IMR-90 (cell line): ENCODE measurements at regions not wholly inside any gene's neighbourhood (a gene's known extent, or its start where the extent isn't known, plus 50 kb on each side); places are given as distances from the start of the nearest gene placed in this dataset.
"Not testable (repeated sequence)": the region's sequence is repeated elsewhere in the genome, so short reads cannot be mapped to it uniquely, and the experiment has no call there.

Source experiments
- ATAC-seq: fragments of 200-7000 bp; cut with Tn5 transposase; 2 replicates; pipeline ENCODE4 v1.9.1; 2020; ENCODE audit warnings: low read depth, mild to moderate bottlenecking, moderate library complexity
- BruUV-seq: library from RNA; stranded (reverse); fragments of 400-500 nt; replicated peaks from 2 replicates; lab custom pipeline; 2021; lab: Mats Ljungman, UMichigan
- CTCF ChIA-PET: fragments of 300-600 bp; formaldehyde crosslinking; extraction: SDS; loops from one replicate; lab custom pipeline; 2021; ENCODE audit warnings: antibody characterized with exemption; lab: Yijun Ruan, JAX
- POLR2A ChIA-PET: fragments of 300-600 bp; sonication (Branson Sonifier 250); formaldehyde crosslinking; loops from one replicate; lab custom pipeline; 2022; ENCODE audit warnings: antibody characterized with exemption; ENCODE audit not compliant: unreplicated experiment; lab: Charles Lee
- DNase-seq: peaks from one replicate; pipeline ENCODE4 v3.0.0; 2013
- H2AFZ ChIP-seq: replicated peaks from 2 replicates; pipeline ENCODE3; 2013; ENCODE audit warnings: low read length, mild to moderate bottlenecking; ENCODE audit not compliant: poor library complexity
- H2AK5ac ChIP-seq: 2 replicates; pipeline ENCODE4 v1.6.1; 2013; ENCODE audit warnings: low read depth, low read length, inconsistent platforms
- H2AK9ac ChIP-seq: replicated peaks from 2 replicates; pipeline ENCODE3; 2013; ENCODE audit warnings: mild to moderate bottlenecking, low read depth, low read length, moderate library complexity; ENCODE audit not compliant: poor library complexity
- H2BK120ac ChIP-seq: 2 replicates; pipeline ENCODE4 v1.6.1; 2013; ENCODE audit warnings: low read depth, low read length, inconsistent platforms
- H2BK15ac ChIP-seq: 3 replicates; pipeline ENCODE4 v1.6.1; 2013; ENCODE audit warnings: low read depth, low read length, inconsistent platforms
- H2BK20ac ChIP-seq: 2 replicates; pipeline ENCODE4 v1.6.1; 2013; ENCODE audit warnings: low read depth, mild to moderate bottlenecking, inconsistent platforms, low read length, moderate library complexity
- H2BK5ac ChIP-seq: 2 replicates; pipeline ENCODE4 v1.6.1; 2013; ENCODE audit warnings: mild to moderate bottlenecking, low read depth, low read length, inconsistent platforms; ENCODE audit not compliant: poor library complexity, severe bottlenecking
- H3K14ac ChIP-seq: replicated peaks from 2 replicates; pipeline ENCODE4 v1.6.1; 2013; ENCODE audit warnings: low read depth, low read length, inconsistent platforms
- H3K18ac ChIP-seq: 2 replicates; pipeline ENCODE4 v1.6.1; 2013; ENCODE audit warnings: low read depth, low read length, control low read depth
- H3K23ac ChIP-seq: 2 replicates; pipeline ENCODE4 v1.6.1; 2013; ENCODE audit warnings: low read depth, low read length, inconsistent platforms
- H3K27ac ChIP-seq: 2 replicates; pipeline ENCODE4 v1.5.1; 2013; ENCODE audit warnings: mild to moderate bottlenecking, control low read depth, low read length; ENCODE audit not compliant: insufficient read depth
- H3K27me3 ChIP-seq: 2 replicates; pipeline ENCODE4 v1.6.1; 2013; ENCODE audit warnings: low read length; ENCODE audit not compliant: control insufficient read depth, insufficient read depth
- H3K36me3 ChIP-seq: 2 replicates; pipeline ENCODE4 v1.6.1; 2013; ENCODE audit warnings: low read length, mixed read lengths; ENCODE audit not compliant: control insufficient read depth, insufficient read depth
- H3K4ac ChIP-seq: 2 replicates; pipeline ENCODE4 v1.6.1; 2013; ENCODE audit warnings: low read depth, low read length, inconsistent platforms
- H3K4me1 ChIP-seq: 2 replicates; pipeline ENCODE4 v1.6.1; 2013; ENCODE audit warnings: low read length, mixed read lengths; ENCODE audit not compliant: control insufficient read depth, insufficient read depth
- H3K4me2 ChIP-seq: 2 replicates; pipeline ENCODE4 v1.6.1; 2013; ENCODE audit warnings: low read depth, mild to moderate bottlenecking, control low read depth, low read length, moderate library complexity
- H3K4me3 ChIP-seq: 2 replicates; pipeline ENCODE4 v1.5.1; 2013; ENCODE audit warnings: low read depth, mild to moderate bottlenecking, control low read depth, low read length, moderate library complexity; ENCODE audit not compliant: insufficient read depth
- H3K56ac ChIP-seq: 2 replicates; pipeline ENCODE4 v1.6.1; 2013; ENCODE audit warnings: low read length, inconsistent platforms; ENCODE audit not compliant: insufficient read depth; ENCODE audit errors: extremely low read depth
- H3K79me1 ChIP-seq, 2 experiments: 2 replicates each; pipeline ENCODE4 v1.6.1; 2013; ENCODE audit warnings: low read length in 2 of 2, inconsistent platforms in 1 of 2, low read depth in 1 of 2
- H3K9ac ChIP-seq: 2 replicates; pipeline ENCODE4 v1.6.1; 2013; ENCODE audit warnings: low read depth, low read length, control low read depth
- H3K9me1 ChIP-seq: 2 replicates; pipeline ENCODE4 v1.6.1; 2013; ENCODE audit warnings: low read length, inconsistent platforms; ENCODE audit not compliant: insufficient read depth
- H3K9me3 ChIP-seq: 2 replicates; pipeline ENCODE4 v1.6.1; 2013; ENCODE audit warnings: low read length; ENCODE audit not compliant: control insufficient read depth, insufficient read depth
- H4K20me1 ChIP-seq: 2 replicates; pipeline ENCODE4 v1.6.1; 2013; ENCODE audit warnings: low read length, inconsistent platforms; ENCODE audit not compliant: insufficient read depth
- H4K5ac ChIP-seq: 2 replicates; pipeline ENCODE4 v1.6.1; 2013; ENCODE audit warnings: mild to moderate bottlenecking, low read depth, low read length, control low read depth
- H4K8ac ChIP-seq, 2 experiments: 2 replicates each; pipeline ENCODE4 v1.6.1; 2013; ENCODE audit warnings: low read depth in 2 of 2, low read length in 2 of 2, control low read depth in 1 of 2, inconsistent platforms in 1 of 2
- H4K91ac ChIP-seq: 2 replicates; pipeline ENCODE4 v1.6.1; 2013; ENCODE audit warnings: low read depth, low read length, inconsistent platforms; ENCODE audit not compliant: insufficient read depth
- WGBS, 2 experiments: methylation state at CpG; one replicate each; pipeline versions ENCODE4 v1.1.5 to v1.1.7; 2013; ENCODE audit warnings: missing lambda C conversion rate in 2 of 2; ENCODE audit not compliant: insufficient read length in 1 of 2; ENCODE audit errors: extremely low coverage in 2 of 2; 5-methylcytosine and 5-hydroxymethylcytosine counted together
- dilution Hi-C: fragments of 300-500 bp; cut with HindIII; formaldehyde crosslinking; loops from one replicate; pipeline ENCODE4 v1.14.3; 2018; ENCODE audit warnings: low sequenced_read_pairs; ENCODE audit not compliant: unreplicated experiment
- in situ Hi-C: fragments of 300-500 bp; cut with MboI; formaldehyde crosslinking; loops from 3 replicates; pipeline ENCODE4 v1.14.3; 2019; ENCODE audit warnings: low sequenced_read_pairs, inconsistent platforms, mixed read lengths
- intact Hi-C: fragments of 100-400 bp; cut with micrococcal nuclease; formaldehyde crosslinking; loops from 2 replicates; pipeline ENCODE4 v1.10.0; 2022

DNA sequence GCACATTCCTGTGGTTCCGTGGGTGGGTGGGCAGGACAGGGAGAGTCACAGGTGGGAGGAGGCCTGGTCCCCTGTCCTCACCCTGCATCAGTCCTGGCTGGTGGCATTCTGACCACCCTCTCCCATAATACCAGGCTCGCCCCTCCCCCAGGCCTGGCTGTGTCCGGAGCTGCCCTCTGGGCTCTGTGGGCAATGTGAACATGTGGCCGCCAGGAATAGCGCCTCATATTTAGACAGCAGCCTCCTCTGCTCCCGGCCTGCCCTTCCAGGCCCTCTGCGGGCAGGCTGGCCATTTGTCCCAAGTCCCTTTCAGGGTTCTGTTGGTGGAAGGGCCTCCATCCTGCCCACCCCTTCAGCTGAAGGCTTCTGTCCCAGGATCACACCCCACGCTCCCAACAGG is 4482.2 kb upstream of the TPTE start:
- H3K4me3 ChIP-seq, H2BK15ac ChIP-seq, H4K5ac ChIP-seq, H2AFZ ChIP-seq, ATAC-seq, BruUV-seq, in situ Hi-C loops, H3K27ac ChIP-seq, H4K8ac ChIP-seq, intact Hi-C loops, H3K4me1 ChIP-seq, H3K56ac ChIP-seq, H3K9ac ChIP-seq, POLR2A ChIA-PET, H2AK9ac ChIP-seq, H3K79me1 ChIP-seq, H3K9me1 ChIP-seq, H3K4ac ChIP-seq, H3K27me3 ChIP-seq, H4K20me1 ChIP-seq, H3K23ac ChIP-seq, H3K14ac ChIP-seq, H4K91ac ChIP-seq, H3K18ac ChIP-seq, H2BK20ac ChIP-seq, CTCF ChIA-PET, dilution Hi-C loops, DNase-seq, H3K4me2 ChIP-seq, H2AK5ac ChIP-seq, H3K9me3 ChIP-seq, H2BK120ac ChIP-seq, H2BK5ac ChIP-seq, H3K36me3 ChIP-seq: not testable (repeated sequence)
- no CpG with 5 or more reads among the region's 8 CpGs for WGBS, 2 experiments

GRCh38 chr21:6040095-6040494 is 4481.3 kb upstream of the TPTE start:
- H3K56ac ChIP-seq, H3K4me1 ChIP-seq, POLR2A ChIA-PET, H3K79me1 ChIP-seq, H2BK120ac ChIP-seq, CTCF ChIA-PET, H4K5ac ChIP-seq, H3K4me2 ChIP-seq, H3K4ac ChIP-seq, H2BK5ac ChIP-seq, H4K91ac ChIP-seq, H4K20me1 ChIP-seq, DNase-seq, H3K4me3 ChIP-seq, H2BK15ac ChIP-seq, H3K14ac ChIP-seq, H3K27ac ChIP-seq, H2AK5ac ChIP-seq, H3K36me3 ChIP-seq, intact Hi-C loops, H2AK9ac ChIP-seq, H2BK20ac ChIP-seq, H3K23ac ChIP-seq, H2AFZ ChIP-seq, H3K9ac ChIP-seq, in situ Hi-C loops, BruUV-seq, H3K9me1 ChIP-seq, dilution Hi-C loops, H3K27me3 ChIP-seq, H4K8ac ChIP-seq, H3K9me3 ChIP-seq, H3K18ac ChIP-seq: not testable (repeated sequence)
- WGBS, 2 experiments: no CpG with 5 or more reads among the region's 7 CpGs
- ATAC-seq: peak; percentile 82
